GM12878 (cell line): ENCODE measurements at regions not wholly inside any gene's neighbourhood (a gene's known extent, or its start where the extent isn't known, plus 50 kb on each side); places are given as distances from the start of the nearest gene placed in this dataset.
"Not testable (repeated sequence)": the region's sequence is repeated elsewhere in the genome, so short reads cannot be mapped to it uniquely, and the experiment has no call there.

Experiments used
- ATAC-seq: fragments of 200-7000 bp; cut with Tn5 transposase; 3 replicates; pipeline ENCODE4 v1.9.1; 2020; ENCODE audit warnings: mild to moderate bottlenecking, moderate library complexity
- BruUV-seq: library from RNA; stranded (reverse); fragments of 400-500 nt; replicated peaks from 2 replicates; lab custom pipeline; 2021; lab: Mats Ljungman, UMichigan
- CTCF ChIA-PET: fragments of 300-600 bp; sonication (Branson Sonifier 250); formaldehyde crosslinking; extraction: SDS; loops from one replicate; lab custom pipeline; 2021; ENCODE audit warnings: inconsistent platforms; lab: Yijun Ruan, JAX
- POLR2A ChIA-PET: fragments of 350-600 bp; formaldehyde crosslinking; extraction: SDS; loops from one replicate; lab custom pipeline; 2021; ENCODE audit warnings: inconsistent platforms; lab: Charles Lee
- RAD21 ChIA-PET: fragments of 300-600 bp; sonication (Branson Sonifier 250); formaldehyde crosslinking; loops from one replicate; lab custom pipeline; 2023; ENCODE audit warnings: antibody characterized with exemption; ENCODE audit not compliant: unreplicated experiment; lab: Charles Lee
- SMC1A ChIA-PET: fragments of 300-600 bp; sonication (Branson Sonifier 250); formaldehyde crosslinking; loops from one replicate; lab custom pipeline; 2023; ENCODE audit not compliant: unreplicated experiment, uncharacterized antibody; lab: Charles Lee
- DNase-seq: peaks from one replicate; pipeline ENCODE4 v3.0.0-alpha.2; 2011; ENCODE audit warnings: low read depth, low spot score
- FAIRE-seq: peaks from 3 replicates; lab custom pipeline; 2011; peaks lifted over from hg19 to GRCh38; lab: Jason Lieb, UNC
- H2AFZ ChIP-seq: 2 replicates; pipeline ENCODE4 v1.6.0; 2011; ENCODE audit warnings: low read depth, low read length, control low read depth; ENCODE audit not compliant: control insufficient read depth
- H3K27ac ChIP-seq: 2 replicates; pipeline ENCODE4 v1.5.1; 2011; ENCODE audit warnings: control low read depth; ENCODE audit not compliant: control insufficient read depth, insufficient read depth
- H3K27me3 ChIP-seq, 2 experiments: replicated peaks in 1 of 2; 2 replicates each; pipeline versions ENCODE4 v1.6.0 to v1.6.1; 2011; ENCODE audit warnings: low read length in 1 of 2; ENCODE audit not compliant: control insufficient read depth in 2 of 2, insufficient read depth in 2 of 2
- H3K36me3 ChIP-seq, 2 experiments: 2 replicates each; pipeline ENCODE4 v1.5.1; 2011; ENCODE audit warnings: low read length in 1 of 2; ENCODE audit not compliant: control insufficient read depth in 2 of 2, insufficient read depth in 2 of 2
- H3K4me1 ChIP-seq: 2 replicates; pipeline ENCODE4 v1.6.1; 2011; ENCODE audit warnings: mild to moderate bottlenecking, low read length, moderate library complexity, mixed read lengths; ENCODE audit not compliant: control insufficient read depth, insufficient read depth
- H3K4me2 ChIP-seq: 2 replicates; pipeline ENCODE4 v1.6.0; 2011; ENCODE audit warnings: control low read depth; ENCODE audit not compliant: control insufficient read depth, insufficient read depth
- H3K4me3 ChIP-seq: fragments of 200-600 bp; sonication (generic); 2 replicates; pipeline ENCODE4 v1.5.1; 2016
- H3K79me2 ChIP-seq: 2 replicates; pipeline ENCODE4 v1.6.0; 2011; ENCODE audit warnings: low read length; ENCODE audit not compliant: control insufficient read depth, insufficient read depth
- H3K9ac ChIP-seq: 2 replicates; pipeline ENCODE4 v1.8.0; 2011; ENCODE audit warnings: low read length, control low read depth, mixed read lengths; ENCODE audit not compliant: control insufficient read depth, insufficient read depth
- H3K9me3 ChIP-seq: replicated peaks from 3 replicates; pipeline ENCODE4 v1.5.1; 2011; ENCODE audit warnings: mild to moderate bottlenecking, low read length; ENCODE audit not compliant: control insufficient read depth, insufficient read depth
- H4K20me1 ChIP-seq: 2 replicates; pipeline ENCODE4 v1.6.0; 2011; ENCODE audit not compliant: control insufficient read depth, insufficient read depth
- PBX3 ChIP-seq: IDR thresholded peaks from 2 replicates; pipeline ENCODE4 v1.6.1; 2011; ENCODE audit warnings: mild to moderate bottlenecking, low read depth, low read length, moderate library complexity; ENCODE audit not compliant: insufficient replicate concordance
- PKNOX1 ChIP-seq: fragments of 450-650 bp; IDR thresholded peaks from 2 replicates; pipeline ENCODE4 v1.6.1; 2016; ENCODE audit warnings: mild to moderate bottlenecking
- RBBP5 ChIP-seq: fragments of 200-600 bp; sonication (generic); conservative IDR thresholded peaks from 2 replicates; pipeline ENCODE4 v1.6.1; 2016
- WGBS: methylation state at CpG from one replicate; pipeline ENCODE4 v1.1.6; 2016; ENCODE audit warnings: low lambda C conversion rate; ENCODE audit not compliant: insufficient replicate concordance, insufficient coverage; ENCODE audit errors: missing lambda C conversion rate; 5-methylcytosine and 5-hydroxymethylcytosine counted together
- in situ Hi-C: fragments of 300-500 bp; cut with MboI; formaldehyde crosslinking; loops from 9 replicates; pipeline ENCODE4 v1.14.3; 2018; ENCODE audit warnings: mixed read lengths
- intact Hi-C: fragments of 100-400 bp; cut with micrococcal nuclease; formaldehyde crosslinking; loops from one replicate; pipeline ENCODE4 v1.14.2; 2022; ENCODE audit not compliant: unreplicated experiment

GRCh38 chr15:22258398-22259150, 178.2 kb downstream of the OR4M2 start:
- H3K27ac ChIP-seq, result no peak overlapping the region
- in situ Hi-C loops, result loop anchor here (10.0 kb wide), 1 partner anchor 1874 kb away; no protein-coding TSS in a partner anchor
- H3K4me2 ChIP-seq, result no peak overlapping the region
- BruUV-seq, result no TSS peak
- SMC1A ChIA-PET, result no interaction called here
- H3K36me3 ChIP-seq, result no peaks in the 10 kb centered on the region
- H3K79me2 ChIP-seq, result no peaks in the 10 kb centered on the region
- no peak for FAIRE-seq
- CTCF ChIA-PET, result no interaction called here
- H3K4me3 ChIP-seq, result no peak overlapping the region
- no peak for ATAC-seq
- no peak for DNase-seq
- no peak for TF ChIP-seq RBBP5
- TF ChIP-seq PBX3, result no peak
- no peak for TF ChIP-seq PKNOX1
- H3K4me1 ChIP-seq, result peaks cover 9% of the 10 kb centered on the region
- intact Hi-C loops, result no loop called here
- RAD21 ChIA-PET, result no interaction called here
- H4K20me1 ChIP-seq, result no peaks in the 10 kb centered on the region
- WGBS, result 84% methylated on average over 49 of the region's 59 CpGs
- no peaks in the 10 kb centered on the region; the same call in 2 of the 3 replicates for H3K9me3 ChIP-seq
- POLR2A ChIA-PET, result no interaction called here
- no peak overlapping the region for H3K9ac ChIP-seq
- no peaks in the 10 kb centered on the region for H3K27me3 ChIP-seq
- H2AFZ ChIP-seq, result no peak overlapping the region

- SMC1A ChIA-PET, H3K9me3 ChIP-seq, FAIRE-seq, BruUV-seq, H3K4me1 ChIP-seq, H3K79me2 ChIP-seq, H3K36me3 ChIP-seq, H4K20me1 ChIP-seq, H3K4me3 ChIP-seq, H3K9ac ChIP-seq, H2AFZ ChIP-seq, H3K27ac ChIP-seq, DNase-seq, ATAC-seq, intact Hi-C loops, RAD21 ChIA-PET, CTCF ChIA-PET, H3K4me2 ChIP-seq, POLR2A ChIA-PET, H3K27me3 ChIP-seq: not testable (repeated sequence)
- 92% methylated on average over 32 of the region's 37 CpGs for WGBS
- in situ Hi-C loops, result loop anchor here (10.0 kb wide), 1 partner anchor 1874 kb away; no protein-coding TSS in a partner anchor
Observed at GRCh38 chr15:22259151-22259750, 178.9 kb downstream of the OR4M2 start.
